ENCODE measurements at regions not wholly inside any gene's neighbourhood (a gene's known extent, or its start where the extent isn't known, plus 50 kb on each side); places are given as distances from the start of the nearest gene placed in this dataset.
"Not testable (repeated sequence)": the region's sequence is repeated elsewhere in the genome, so short reads cannot be mapped to it uniquely, and the experiment has no call there.

DNA sequence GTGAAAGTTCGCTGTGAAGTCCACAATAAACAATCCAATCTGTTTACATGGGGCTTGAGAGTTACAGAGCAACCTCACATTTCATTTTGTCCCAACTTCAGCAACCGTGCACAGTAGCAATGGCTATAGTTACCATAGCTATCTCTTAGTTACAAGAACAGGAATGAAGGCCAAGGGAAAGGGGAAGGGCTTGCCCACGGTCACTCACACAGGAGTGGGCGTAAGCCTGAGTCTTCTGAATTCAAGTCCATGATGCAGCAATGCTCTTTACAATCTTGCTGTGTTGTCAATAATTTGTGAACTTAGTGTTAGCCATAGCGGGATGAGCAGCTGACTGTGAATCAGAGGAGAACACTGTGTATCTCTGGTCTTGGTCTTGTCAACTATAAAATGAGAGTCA is 102.9 kb downstream of the ADAMTS15 start:
- no peak for DNase-seq

DNA sequence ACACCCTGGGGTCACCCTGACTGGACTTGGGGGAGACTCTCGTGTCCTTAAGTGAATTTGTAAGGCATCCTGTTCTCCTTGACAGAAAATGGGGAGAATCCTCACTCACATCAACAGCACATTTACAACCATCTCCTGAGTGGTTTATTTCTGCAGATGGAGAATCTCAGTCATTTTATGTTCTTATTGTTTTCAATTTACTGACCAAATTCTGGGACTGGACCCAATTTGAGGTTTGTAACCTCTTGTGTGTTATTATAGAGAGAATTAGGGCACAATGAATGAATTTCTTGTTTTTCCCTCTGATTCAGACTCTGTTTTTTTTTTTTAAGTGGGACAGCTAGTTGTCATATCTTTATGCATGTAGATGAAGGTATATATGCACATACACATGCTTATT is 104.9 kb downstream of the ADAMTS15 start:
- DNase-seq: no peak

GRCh38 chr11:130554241-130555055 is 106.0 kb downstream of the ADAMTS15 start:
- DNase-seq: no peak

- DNase-seq: peak; percentile 46
Measured at GRCh38 chr11:130555251-130555841, 106.9 kb downstream of the ADAMTS15 start.

DNA sequence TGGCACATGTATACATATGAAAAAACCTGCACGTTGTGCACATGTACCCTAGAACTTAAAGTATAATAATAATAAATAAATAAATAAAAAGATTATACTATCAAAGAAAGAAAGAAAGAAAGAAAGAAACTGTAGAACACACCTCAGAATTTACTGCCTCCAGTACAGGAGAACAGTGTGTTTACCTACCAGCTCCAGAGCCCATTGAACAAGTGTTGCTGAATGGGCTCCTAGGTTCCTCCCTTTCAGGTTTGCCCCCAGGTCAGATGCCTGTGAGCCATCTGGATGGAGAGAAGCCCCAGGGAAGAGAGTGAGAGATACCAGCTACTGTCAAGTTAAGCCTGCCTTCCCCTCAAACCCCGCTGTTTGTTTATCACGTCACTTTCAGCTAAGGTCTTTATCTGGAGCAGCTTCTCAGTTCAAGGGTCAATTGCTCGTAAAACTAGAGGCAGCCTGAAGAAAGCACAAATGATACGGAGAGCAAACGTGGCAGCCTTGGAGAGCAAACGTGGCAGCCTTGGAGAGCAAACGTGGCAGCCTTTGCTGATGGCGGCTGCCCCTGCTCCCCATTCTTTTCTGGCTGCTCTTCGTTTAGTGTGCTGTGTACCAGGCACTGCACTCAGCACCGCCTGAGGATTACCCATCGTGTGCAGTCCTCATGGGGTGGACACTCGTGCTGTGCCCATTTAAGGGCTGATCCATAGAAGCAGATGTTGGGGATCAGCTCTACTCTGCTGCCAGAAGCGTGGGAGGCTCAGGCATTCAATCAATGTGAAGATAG is 111.7 kb downstream of the ADAMTS15 start:
- DNase-seq: no peak

DNA sequence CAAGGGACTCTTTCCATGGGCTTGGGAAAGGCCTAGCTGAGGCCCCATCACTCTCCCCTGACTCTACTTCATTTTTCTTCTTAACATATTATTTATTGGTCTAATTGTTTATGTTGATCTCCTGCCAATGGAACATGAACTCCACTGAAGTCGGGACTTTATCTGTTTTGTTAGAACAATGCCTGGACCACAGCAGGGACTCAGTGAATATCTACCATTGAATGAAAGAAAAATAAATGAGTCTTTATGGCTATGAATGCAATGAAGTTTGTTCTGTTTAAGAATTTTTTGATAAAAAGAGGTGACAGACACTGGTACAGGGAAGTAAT is 112.3 kb downstream of the ADAMTS15 start:
- DNase-seq: no peak

DNA sequence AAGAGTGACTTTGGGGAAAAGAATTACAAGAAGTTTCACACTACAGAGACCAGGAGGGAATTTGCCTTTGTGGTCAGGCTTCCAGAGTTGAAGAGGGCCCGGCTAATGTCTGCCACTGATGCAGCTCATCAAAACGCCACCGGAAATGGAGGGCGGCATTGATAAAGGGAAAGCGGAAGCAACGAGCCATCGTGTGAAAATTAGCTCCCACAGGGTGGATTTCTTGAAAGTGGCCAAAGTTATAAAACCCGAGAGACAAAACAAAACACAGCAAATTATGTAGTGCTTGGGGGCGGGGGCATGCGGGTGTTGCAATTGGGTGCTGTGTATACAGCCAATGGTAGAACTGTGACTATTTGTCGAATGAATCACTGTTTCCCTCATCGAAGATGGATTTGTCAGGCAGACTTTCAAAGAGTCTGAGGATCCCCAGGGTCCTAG is 113.0 kb downstream of the ADAMTS15 start:
- DNase-seq: no peak

GRCh38 chr11:130562549-130562948 is 114.1 kb downstream of the ADAMTS15 start:
- no peak for DNase-seq

- not testable (repeated sequence) for DNase-seq
Measured at GRCh38 chr11:130566360-130566759, 117.9 kb downstream of the ADAMTS15 start.

GRCh38 chr11:130571519-130571918 is 123.1 kb downstream of the ADAMTS15 start:
- no peak for DNase-seq

GRCh38 chr11:130571947-130572584 is 123.6 kb downstream of the ADAMTS15 start:
- DNase-seq: no peak

DNA sequence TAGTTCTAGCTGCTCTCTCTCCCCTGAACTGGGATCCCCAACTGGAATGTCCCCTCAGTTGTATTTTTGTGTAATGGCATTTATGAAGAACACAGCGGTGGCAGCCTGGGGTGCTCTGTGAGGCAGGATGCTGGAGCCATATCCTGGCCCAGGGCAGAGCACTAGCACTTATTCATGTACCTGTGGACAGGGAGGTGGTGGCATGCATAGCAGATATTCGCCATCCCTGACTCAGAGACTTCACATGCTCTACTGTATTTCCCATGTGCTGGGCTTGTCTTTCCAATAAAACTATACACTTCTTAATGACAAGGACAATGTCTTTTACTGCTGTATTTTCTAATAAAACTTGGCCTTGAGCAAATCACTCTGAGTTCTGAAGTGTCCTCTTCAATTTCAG is 125.3 kb downstream of the ADAMTS15 start:
- no peak for DNase-seq

DNA sequence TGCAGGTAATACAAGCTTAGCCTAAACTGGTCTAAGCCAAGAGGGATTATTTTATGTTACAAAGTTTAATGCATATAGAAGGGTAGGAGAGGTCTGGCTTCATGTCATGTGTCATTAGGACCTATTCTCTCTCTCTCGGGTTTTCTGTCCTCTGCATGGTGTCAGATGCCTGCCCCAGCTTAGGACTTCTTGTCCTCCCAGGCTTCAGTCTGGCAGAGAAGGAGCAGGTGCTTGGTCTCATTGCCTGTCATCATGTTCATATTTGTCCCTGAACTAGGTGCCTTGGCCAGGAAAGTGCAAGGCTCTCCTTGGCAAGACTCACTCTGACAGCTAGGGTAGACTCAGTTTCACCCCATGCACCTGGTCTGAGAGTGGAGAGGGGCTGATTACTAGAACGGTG is 126.3 kb downstream of the ADAMTS15 start:
- DNase-seq: no peak

GRCh38 chr11:130576146-130576545 is 127.7 kb downstream of the ADAMTS15 start:
- DNase-seq: no peak

GRCh38 chr11:130578738-130579368 is 130.4 kb downstream of the ADAMTS15 start:
- no peak for DNase-seq

DNA sequence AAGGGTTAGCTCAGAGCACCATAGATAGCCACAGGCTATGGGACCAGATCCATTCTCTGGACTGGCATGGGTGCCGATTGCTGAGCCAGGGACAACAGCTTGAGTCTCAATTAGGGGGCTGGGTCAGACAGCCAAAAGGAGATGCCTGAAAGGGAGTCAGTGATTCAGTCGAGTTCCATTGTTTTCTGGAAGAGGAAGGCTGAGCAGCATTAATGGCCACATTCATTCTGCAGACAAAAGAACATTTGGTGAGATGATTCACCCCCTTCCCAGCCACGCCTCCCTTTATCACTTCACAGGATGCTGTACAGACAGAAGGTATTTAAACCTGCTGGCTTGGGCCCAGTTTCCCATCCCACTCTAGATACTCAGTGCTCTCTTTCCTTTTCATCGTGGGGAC is 131.9 kb downstream of the ADAMTS15 start:
- DNase-seq: peak; percentile 97

DNA sequence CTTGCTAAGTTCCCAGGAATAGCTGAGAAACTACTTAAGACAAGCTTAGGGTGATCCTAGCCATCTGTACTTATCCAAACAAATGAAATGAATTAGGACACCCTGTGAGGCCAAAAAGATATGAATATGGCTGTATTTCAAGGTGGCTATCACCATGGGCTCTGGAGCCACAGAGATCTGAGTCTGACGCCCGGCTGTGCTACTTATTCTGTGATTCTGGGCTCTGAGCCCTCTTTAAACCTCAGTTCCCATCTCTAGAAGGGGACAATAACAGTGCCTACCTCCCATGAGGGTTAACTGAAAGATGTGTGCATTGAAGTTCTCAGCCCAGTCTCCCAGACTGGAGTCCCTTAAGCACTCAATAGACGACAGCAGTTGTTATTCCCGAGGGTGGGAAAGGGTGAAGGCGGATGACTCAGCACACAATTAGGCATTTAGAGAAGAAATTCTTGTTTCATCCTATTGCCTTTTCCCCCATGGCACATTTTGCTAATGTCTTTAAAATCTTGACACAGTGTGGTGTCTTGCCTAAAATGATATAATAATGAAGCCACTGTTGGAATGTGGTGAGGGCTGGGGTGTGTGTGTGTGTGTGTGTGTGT is 132.5 kb downstream of the ADAMTS15 start:
- DNase-seq: peak; percentile 54

- DNase-seq: no peak
Measured at GRCh38 chr11:130581646-130582045, 133.2 kb downstream of the ADAMTS15 start.

DNA sequence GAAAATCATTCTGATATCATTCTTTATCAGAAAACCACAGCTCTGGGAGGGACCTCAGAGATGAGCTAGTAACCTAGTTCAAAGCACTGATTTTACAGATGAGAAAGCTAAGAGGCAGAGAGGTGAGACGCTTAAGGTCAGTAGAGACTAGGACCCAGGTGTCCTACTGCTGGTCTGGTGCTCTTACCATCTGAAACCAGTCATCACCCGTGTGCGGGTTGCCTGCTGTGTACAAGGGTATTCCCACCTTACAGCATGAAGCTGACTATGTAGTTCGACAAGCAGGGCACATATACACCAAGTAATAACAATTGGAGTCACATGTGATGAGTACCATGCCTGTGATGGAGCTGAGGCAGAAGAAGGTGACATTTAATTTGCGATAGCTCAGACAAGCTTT is 133.7 kb downstream of the ADAMTS15 start:
- DNase-seq: no peak

- DNase-seq: no peak
Measured at GRCh38 chr11:130582981-130583380, 134.5 kb downstream of the ADAMTS15 start.

DNA sequence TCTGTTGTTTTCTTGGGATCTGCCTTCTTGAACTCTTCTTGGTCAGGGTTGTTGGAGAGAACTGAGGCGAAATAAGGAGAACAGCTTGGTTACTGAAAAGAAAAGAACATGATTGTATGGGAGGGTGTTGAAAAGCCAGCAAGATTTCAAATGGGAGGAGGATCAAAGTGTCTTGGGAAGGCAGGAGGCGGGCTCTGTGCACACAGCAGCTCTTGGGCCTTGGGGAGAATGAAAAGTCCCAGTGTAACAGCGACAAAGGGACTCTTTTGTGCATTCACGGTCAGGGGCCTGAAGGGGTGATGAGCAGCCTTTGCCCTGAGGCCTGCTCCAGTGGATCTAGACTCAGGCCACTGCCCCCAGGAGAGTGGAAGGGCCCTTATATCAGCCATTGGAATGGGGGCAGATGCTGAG is 135.4 kb downstream of the ADAMTS15 start:
- DNase-seq: no peak

DNA sequence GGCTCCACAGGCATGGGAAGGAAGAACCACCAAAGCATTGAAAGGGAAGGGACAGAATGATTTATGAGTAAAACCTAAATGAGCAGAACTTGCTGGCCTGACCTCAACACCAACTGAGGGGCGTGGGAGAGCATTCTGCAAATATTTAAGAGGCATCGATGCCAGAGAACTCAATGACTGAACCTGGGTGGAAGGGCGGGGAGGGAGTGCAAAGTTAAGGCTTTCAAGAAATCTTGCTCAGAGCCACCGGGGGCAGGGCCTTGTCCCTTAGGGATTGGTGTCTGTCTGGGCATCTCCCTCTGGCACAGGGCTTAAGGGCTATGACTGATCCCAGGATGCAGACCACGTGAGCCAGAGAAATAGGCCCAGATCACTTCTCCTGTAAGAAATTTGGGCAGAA is 137.1 kb downstream of the ADAMTS15 start:
- peak; percentile 90 for DNase-seq
